ENCODE measurements at regions not wholly inside any gene's neighbourhood (a gene's known extent, or its start where the extent isn't known, plus 50 kb on each side); places are given as distances from the start of the nearest gene placed in this dataset.

DNA sequence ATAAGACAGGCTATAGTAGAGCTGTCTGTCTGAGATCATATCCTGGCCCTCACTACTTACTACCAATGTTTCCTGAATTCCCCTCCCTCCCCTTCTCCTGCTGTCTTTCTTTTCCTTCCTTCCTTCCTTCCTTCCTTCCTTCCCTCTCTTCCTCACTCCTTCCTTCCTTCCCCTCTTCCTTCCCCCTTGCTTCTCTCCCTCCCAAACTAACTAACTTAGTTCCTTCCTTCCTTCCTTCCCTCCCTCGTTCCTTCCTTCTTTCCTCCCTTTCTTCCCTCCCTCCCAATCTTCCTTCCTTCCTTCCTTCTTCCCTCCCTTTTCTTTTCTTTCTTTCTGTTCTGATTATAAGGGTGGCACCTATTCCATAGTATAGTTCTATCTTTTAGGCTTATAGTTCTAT lies 150.0 kb upstream of the GDNF start:
- TF ChIP-seq, protein P1, sequence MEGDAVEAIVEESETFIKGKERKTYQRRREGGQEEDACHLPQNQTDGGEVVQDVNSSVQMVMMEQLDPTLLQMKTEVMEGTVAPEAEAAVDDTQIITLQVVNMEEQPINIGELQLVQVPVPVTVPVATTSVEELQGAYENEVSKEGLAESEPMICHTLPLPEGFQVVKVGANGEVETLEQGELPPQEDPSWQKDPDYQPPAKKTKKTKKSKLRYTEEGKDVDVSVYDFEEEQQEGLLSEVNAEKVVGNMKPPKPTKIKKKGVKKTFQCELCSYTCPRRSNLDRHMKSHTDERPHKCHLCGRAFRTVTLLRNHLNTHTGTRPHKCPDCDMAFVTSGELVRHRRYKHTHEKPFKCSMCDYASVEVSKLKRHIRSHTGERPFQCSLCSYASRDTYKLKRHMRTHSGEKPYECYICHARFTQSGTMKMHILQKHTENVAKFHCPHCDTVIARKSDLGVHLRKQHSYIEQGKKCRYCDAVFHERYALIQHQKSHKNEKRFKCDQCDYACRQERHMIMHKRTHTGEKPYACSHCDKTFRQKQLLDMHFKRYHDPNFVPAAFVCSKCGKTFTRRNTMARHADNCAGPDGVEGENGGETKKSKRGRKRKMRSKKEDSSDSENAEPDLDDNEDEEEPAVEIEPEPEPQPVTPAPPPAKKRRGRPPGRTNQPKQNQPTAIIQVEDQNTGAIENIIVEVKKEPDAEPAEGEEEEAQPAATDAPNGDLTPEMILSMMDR (IDR thresholded peaks at IDR 0.05; ENCODE audit: insufficient read depth, low read length, severe bottlenecking) = no peak
- Histone ChIP-seq H3K4me3 (ENCODE audit: low read depth, low read length) (no peak overlapping the region), H3K27me3 (ENCODE audit: control insufficient read depth, insufficient read depth, low read length) (no peaks in the 10 kb centered on the region), H3K36me3 (ENCODE audit: control insufficient read depth, insufficient read depth, low read length) (no peaks in the 10 kb centered on the region)
- DNase-seq (ENCODE audit: low read depth) (no peak), FAIRE-seq (no peak)

DNA sequence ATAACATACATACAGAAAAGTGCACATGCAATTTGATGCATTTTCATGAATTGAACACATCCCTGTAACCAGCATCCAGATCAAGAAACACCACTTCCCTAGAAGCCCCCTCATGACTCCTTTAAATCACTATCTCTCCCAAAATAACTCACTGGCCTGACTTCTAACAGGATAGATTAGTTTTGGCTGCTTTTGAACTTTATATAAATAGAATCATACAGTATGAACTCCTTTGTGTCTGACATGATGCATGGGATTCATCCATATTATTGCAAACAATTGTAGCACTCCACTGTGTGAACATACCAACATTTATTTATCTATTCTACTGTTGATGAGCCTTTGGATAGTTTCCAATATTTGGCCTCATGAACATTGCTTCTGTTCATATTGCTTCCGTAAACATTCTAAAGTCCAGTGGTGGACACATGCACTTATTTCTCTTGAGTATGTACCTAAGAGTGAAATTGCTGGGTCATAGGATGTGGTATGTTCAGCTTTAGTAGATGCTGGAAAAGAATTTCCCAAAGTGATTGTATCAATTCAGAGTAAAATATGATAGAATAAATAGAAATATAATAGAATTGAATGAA lies 148.7 kb upstream of the GDNF start:
- TF ChIP-seq, protein P1 (IDR thresholded peaks at IDR 0.05; ENCODE audit: insufficient read depth, low read length, severe bottlenecking) = no peak
- DNase-seq (ENCODE audit: low read depth) (no peak), FAIRE-seq (no peak)
- no peaks in the 10 kb centered on the region for H3K36me3 ChIP-seq (ENCODE audit: control insufficient read depth, insufficient read depth, low read length)
- H3K27me3 ChIP-seq (ENCODE audit: control insufficient read depth, insufficient read depth, low read length) = no peaks in the 10 kb centered on the region
- no peak overlapping the region for H3K4me3 ChIP-seq (ENCODE audit: low read depth, low read length)

DNA sequence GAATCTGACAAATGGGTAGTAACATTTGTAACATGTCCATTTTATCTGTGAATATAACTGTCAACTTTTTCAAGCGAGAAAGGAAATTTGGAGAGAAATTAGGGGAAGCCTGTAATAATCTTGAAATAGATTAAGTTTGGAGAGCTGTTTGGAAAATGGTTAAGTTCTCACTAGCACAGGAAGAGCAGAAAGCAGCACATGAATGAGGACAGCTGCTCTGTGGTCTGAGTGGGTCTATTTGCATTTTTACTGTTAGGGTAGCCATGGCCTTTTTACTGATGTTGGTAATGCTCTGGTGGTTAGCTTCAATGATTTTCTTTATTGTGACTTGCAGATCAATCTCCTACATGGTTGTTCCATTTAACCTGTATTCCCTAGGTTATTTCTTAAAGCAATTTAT lies 144.5 kb upstream of the GDNF start:
- no peak for FAIRE-seq
- H3K27me3 ChIP-seq (ENCODE audit: control insufficient read depth, insufficient read depth, low read length) = no peaks in the 10 kb centered on the region
- TF ChIP-seq, protein P1 (IDR thresholded peaks at IDR 0.05; ENCODE audit: insufficient read depth, low read length, severe bottlenecking) = no peak
- no peak for DNase-seq (ENCODE audit: low read depth)
- H3K36me3 ChIP-seq (ENCODE audit: control insufficient read depth, insufficient read depth, low read length) = no peaks in the 10 kb centered on the region
- H3K4me3 ChIP-seq (ENCODE audit: low read depth, low read length) = no peak overlapping the region

DNA sequence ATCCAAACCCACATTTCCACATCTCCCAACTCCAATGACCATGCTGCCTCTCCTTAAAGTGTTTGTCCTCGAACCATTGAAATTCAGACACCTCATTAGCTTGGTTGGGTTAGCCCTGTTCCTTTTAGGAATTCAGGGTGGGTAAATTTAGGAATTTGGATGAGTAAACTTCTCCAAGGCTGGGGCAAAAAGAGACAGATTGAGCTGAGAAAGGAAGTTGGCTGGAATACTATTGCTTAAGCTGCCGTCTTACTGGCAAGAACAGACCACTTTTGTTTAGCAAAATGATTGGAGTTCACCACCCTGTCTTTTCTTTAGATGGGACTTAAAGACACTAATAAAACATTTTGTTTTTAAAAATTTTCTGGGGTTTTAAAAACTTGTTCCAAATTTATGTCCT lies 143.6 kb upstream of the GDNF start:
- FAIRE-seq (no peak), DNase-seq (ENCODE audit: low read depth) (no peak)
- H3K4me3 ChIP-seq (ENCODE audit: low read depth, low read length) = no peak overlapping the region
- TF ChIP-seq, protein P1 (IDR thresholded peaks at IDR 0.05; ENCODE audit: insufficient read depth, low read length, severe bottlenecking) = no peak
- no peaks in the 10 kb centered on the region for H3K27me3 ChIP-seq (ENCODE audit: control insufficient read depth, insufficient read depth, low read length)
- H3K36me3 ChIP-seq (ENCODE audit: control insufficient read depth, insufficient read depth, low read length) = no peaks in the 10 kb centered on the region

DNA sequence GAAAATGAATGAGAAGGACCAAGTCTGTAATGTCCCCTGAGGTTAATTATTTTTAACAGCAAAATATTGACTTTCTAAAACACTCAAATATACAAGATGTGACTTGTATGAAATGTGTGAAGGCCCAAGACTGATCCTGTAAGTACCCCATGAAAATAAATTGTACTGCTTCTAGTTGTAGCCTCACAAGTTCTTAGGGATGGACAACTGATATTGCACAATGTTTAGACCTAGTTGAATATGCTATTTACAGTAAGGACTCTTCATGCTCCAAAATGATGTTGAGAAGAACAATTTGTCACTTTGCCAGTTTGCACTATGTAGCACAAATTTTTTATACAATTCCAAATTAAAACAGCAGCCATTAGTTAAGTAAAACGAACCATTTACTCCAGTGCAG lies 139.7 kb upstream of the GDNF start:
- FAIRE-seq = no peak
- H3K27me3 ChIP-seq (ENCODE audit: control insufficient read depth, insufficient read depth, low read length) = no peaks in the 10 kb centered on the region
- H3K4me3 ChIP-seq (ENCODE audit: low read depth, low read length) = no peak overlapping the region
- DNase-seq (ENCODE audit: low read depth) = no peak
- TF ChIP-seq, protein P1 (IDR thresholded peaks at IDR 0.05; ENCODE audit: insufficient read depth, low read length, severe bottlenecking) = no peak
- no peaks in the 10 kb centered on the region for H3K36me3 ChIP-seq (ENCODE audit: control insufficient read depth, insufficient read depth, low read length)

DNA sequence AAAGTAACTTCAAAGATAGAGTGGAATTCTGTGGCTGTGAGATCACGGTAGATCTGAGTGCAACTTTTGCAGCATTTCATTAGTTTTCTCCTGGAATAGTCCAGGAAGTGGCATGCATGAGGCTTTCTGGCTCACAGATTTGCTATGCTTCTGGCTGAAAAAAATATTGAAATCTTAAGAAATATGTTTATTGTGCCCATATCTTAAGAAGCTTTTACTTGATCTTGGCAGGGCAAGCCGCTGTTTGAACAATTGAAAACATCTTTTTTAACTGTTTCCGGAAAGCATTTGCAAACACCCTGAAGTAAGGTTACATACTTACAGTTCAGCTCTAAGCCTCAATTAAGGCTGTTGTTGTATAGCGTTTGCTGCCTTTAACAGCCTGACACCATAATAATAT lies 135.7 kb upstream of the GDNF start:
- DNase-seq (ENCODE audit: low read depth) = no peak
- no peaks in the 10 kb centered on the region for H3K27me3 ChIP-seq (ENCODE audit: control insufficient read depth, insufficient read depth, low read length)
- H3K36me3 ChIP-seq (ENCODE audit: control insufficient read depth, insufficient read depth, low read length) = no peaks in the 10 kb centered on the region
- TF ChIP-seq, protein P1 (IDR thresholded peaks at IDR 0.05; ENCODE audit: insufficient read depth, low read length, severe bottlenecking) = no peak
- no peak overlapping the region for H3K4me3 ChIP-seq (ENCODE audit: low read depth, low read length)
- FAIRE-seq = no peak

All from bronchial epithelial cell (primary cell).